DMS153 treated with DMSO at 0.1 percent for 48 hours (cell line): ENCODE measurements at regions not wholly inside any gene's neighbourhood (a gene's known extent, or its start where the extent isn't known, plus 50 kb on each side); places are given as distances from the start of the nearest gene placed in this dataset.
"Not testable (repeated sequence)": the region's sequence is repeated elsewhere in the genome, so short reads cannot be mapped to it uniquely, and the experiment has no call there.

Source experiments
- DNase-seq: peaks from one replicate; lab custom pipeline; 2025; ENCODE audit not compliant: unreplicated experiment; lab: John Stamatoyannopoulos, UW

- DNase-seq: no peak
Measured at GRCh38 chr2:19656011-19656410, 245.8 kb downstream of the TTC32 start.

GRCh38 chr2:19654310-19655090 lies 247.3 kb downstream of the TTC32 start:
- no peak for DNase-seq

GRCh38 chr2:19653509-19653908 lies 248.3 kb downstream of the TTC32 start:
- no peak for DNase-seq

GRCh38 chr2:19652811-19653210 lies 249.0 kb downstream of the TTC32 start:
- no peak for DNase-seq

- DNase-seq: no peak
Measured at GRCh38 chr2:19651466-19651865, 250.3 kb downstream of the TTC32 start.

GRCh38 chr2:19649785-19650380 lies 251.9 kb downstream of the TTC32 start:
- no peak for DNase-seq

GRCh38 chr2:19649142-19649541 lies 252.6 kb downstream of the TTC32 start:
- no peak for DNase-seq

- no peak for DNase-seq
Measured at GRCh38 chr2:19648583-19648982, 253.2 kb downstream of the TTC32 start.

GRCh38 chr2:19646987-19647386 lies 254.8 kb downstream of the TTC32 start:
- DNase-seq: no peak

- no peak for DNase-seq
Measured at GRCh38 chr2:19644763-19645162, 257.0 kb downstream of the TTC32 start.

GRCh38 chr2:19643117-19643518 lies 258.7 kb downstream of the TTC32 start:
- DNase-seq: no peak

GRCh38 chr2:19642501-19642900 lies 259.3 kb downstream of the TTC32 start:
- no peak for DNase-seq

- no peak for DNase-seq
Measured at GRCh38 chr2:19635951-19636510, 265.8 kb downstream of the TTC32 start.

GRCh38 chr2:19632403-19632991 lies 269.3 kb downstream of the TTC32 start:
- no peak for DNase-seq

- DNase-seq: no peak
Measured at GRCh38 chr2:19631871-19632270, 269.9 kb downstream of the TTC32 start.

- no peak for DNase-seq
Measured at GRCh38 chr2:19630921-19631320, 270.9 kb downstream of the TTC32 start.

- DNase-seq: no peak
Measured at GRCh38 chr2:19627359-19627758, 268.9 kb upstream of the OSR1 start.

GRCh38 chr2:19623488-19623887 lies 265.1 kb upstream of the OSR1 start:
- no peak for DNase-seq

GRCh38 chr2:19617257-19617848 lies 258.9 kb upstream of the OSR1 start:
- no peak for DNase-seq

GRCh38 chr2:19615402-19615801 lies 257.0 kb upstream of the OSR1 start:
- DNase-seq: not testable (repeated sequence)

GRCh38 chr2:19614066-19614465 lies 255.6 kb upstream of the OSR1 start:
- no peak for DNase-seq
